Right ventricle myocardium inferior (tissue), 1 donor: ENCODE measurements at regions not wholly inside any gene's neighbourhood (a gene's known extent, or its start where the extent isn't known, plus 50 kb on each side); places are given as distances from the start of the nearest gene placed in this dataset.
"Not testable (repeated sequence)": the region's sequence is repeated elsewhere in the genome, so short reads cannot be mapped to it uniquely, and the experiment has no call there.

ENCODE experiments used
- ATAC-seq: fragments of 200-7000 bp; cut with Tn5 transposase; one replicate; pipeline ENCODE4 v1.9.1; 2020; ENCODE audit warnings: mild to moderate bottlenecking, moderate library complexity
- DNase-seq: peaks from one replicate; pipeline ENCODE4 v3.0.0; 2021; ENCODE audit errors: missing footprints
- intact Hi-C: fragments of 100-400 bp; cut with DNase I; formaldehyde crosslinking; loops from one replicate; pipeline ENCODE4 v1.11.0; 2022
- donor health status: DM: no; HTN: yes; CAD: no; lungs with severe emphysema.

GRCh38 chr2:190742431-190742830 lies 93.5 kb downstream of the NAB1 start:
- DNase-seq, result no peak
- intact Hi-C loops, result no loop called here

DNA sequence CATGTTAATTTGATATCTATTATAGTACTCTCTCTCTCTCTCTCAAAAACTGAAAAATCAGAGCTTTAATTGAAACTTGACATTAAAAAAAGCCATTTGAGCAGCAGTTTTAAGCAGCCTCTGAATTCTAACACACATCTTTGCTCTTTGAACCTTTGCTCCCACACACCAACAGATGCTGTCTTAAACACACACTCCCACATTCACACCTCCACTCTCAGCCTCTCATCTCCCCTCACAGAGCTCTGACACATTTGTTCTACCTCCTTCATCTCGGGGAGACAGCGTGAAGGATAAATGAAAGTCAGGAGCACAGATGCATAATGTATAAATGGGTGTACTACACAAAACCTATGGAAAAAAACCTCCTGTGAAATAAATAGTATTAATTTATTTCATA lies 95.2 kb downstream of the NAB1 start:
- no peak for DNase-seq
- ATAC-seq, result no peak
- intact Hi-C loops, result no loop called here

More at GRCh38 chr2:190742431-190742830, 93.5 kb downstream of the NAB1 start:
- ATAC-seq, result no peak

DNA sequence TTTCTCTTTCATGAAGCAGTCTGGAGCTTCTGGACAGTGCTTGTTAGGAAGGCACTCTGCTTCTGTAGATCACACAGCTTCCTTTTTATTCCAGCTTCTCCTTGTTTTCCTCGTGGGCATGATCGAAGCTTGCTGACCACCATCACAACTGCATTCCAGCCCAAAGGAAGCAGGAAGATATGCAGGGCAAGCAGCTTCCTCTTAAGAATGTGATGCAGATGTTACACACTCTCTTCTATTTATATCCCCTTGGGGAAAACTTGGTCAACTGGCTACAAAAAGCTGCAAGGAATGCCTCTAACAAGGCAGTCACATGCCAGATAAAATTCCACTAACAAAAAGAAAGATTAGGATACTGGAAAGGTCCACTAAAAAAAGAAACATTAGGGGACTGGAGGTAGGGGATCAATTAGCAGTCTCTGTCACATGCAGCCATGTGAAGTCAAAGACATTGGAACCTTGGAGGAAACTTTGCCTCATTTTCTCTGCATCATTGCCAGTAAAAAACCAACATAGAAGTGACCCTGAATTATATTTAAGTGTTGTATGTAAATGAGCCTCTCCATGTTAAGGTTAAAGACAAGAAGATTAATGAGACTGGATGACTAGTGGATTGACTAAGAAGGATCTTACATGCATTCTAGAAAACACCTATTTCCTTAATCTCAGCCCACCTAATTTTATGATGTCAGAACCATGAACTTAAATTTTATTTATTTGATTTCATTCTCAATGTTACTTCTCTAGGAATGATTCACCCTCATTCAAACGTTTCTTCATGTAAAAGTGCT lies 98.3 kb downstream of the NAB1 start:
- no peak for DNase-seq
- ATAC-seq, result no peak
- intact Hi-C loops, result no loop called here

DNA sequence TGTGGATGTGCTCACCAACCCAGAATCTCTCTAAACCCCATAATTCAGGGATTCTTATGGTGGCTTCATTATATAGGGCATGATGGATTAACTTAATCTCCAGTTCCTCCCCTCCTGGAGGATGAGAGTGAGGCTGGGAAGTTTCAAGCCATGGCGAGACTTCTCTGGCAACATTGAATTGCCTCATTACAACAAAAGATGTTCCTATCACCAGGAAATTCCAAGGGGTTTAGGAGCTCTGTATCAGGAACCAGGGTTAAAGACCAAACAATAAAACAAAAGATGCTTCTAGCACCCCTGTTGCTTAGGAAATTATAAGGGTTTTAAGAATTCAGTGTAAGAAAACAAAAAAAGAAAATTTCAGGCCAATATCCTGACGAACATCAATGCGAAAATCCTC lies 100.1 kb downstream of the NAB1 start:
- no peak for ATAC-seq
- intact Hi-C loops, result no loop called here
- DNase-seq, result no peak

DNA sequence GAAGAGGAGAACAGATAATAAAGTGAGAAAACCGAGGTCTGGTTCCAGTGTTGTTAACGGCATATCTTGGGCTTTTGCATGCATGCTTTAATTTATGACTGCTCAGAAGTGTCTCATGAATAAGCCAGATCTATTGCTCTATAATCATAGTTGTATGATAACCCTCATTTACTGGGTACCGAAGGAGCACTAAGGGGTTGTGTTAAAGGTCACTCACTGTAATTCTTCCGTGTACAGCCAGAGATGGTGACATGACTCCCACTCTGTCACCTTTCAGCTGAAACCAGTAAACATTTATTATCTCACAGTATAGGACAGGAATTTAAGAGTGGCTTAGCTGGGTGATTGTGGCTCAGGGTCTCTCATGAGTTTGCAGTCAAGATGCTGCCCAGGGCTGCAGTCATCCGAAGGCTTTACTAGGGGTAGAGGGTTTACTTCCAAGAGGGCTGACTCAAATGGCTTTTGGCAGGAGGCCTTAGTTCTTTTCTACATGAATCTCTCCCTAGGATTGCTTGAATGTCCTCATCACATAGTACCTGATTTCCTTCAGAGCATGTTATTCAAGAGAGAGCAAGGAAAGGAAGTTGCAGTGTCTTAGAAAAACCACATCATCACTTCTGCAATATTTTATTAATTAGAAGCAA lies 107.0 kb downstream of the NAB1 start:
- ATAC-seq (no peak), DNase-seq (no peak)
- intact Hi-C loops, result no loop called here

- intact Hi-C loops, result no loop called here
- ATAC-seq (no peak), DNase-seq (no peak)
Measured at GRCh38 chr2:190759749-190760213, 110.9 kb downstream of the NAB1 start.

DNA sequence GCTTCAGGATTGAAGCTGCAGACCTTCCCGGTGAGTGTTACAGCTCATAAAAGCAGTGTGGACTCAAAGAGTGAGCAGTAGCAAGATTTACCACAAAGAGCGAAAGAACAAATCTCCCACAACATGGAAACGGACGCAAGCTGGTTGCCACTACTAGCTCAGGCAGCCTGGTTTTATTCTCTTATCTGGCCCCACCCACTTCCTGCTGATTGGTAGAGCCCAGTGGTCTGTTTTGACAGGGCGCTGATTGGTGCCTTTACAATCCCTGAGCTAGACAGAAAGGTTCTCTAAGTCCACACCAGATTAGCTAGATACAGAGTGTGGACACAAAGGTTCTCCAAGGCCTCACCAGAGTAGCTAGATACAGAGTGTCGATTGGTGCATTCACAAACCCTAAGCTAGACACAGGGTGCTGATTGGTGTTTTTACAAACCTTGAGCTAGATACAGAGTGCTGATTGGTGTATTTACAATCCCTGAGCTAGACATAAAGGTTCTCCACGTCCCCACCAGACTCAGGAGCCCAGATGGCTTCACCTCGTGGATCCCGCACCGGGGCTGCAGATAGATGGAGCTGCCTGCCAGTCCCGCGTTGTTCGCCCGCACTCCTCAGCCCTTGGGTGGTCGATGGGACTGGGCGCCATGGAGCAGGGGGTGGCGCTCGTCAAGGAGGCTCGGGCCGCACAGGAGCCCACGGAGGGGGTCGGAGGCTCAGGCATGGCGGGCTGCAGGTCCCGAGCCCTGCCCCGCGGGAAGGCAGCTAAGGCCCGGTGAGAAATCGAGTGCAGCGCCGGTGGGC lies 111.7 kb downstream of the NAB1 start:
- ATAC-seq, result not testable (repeated sequence)

DNA sequence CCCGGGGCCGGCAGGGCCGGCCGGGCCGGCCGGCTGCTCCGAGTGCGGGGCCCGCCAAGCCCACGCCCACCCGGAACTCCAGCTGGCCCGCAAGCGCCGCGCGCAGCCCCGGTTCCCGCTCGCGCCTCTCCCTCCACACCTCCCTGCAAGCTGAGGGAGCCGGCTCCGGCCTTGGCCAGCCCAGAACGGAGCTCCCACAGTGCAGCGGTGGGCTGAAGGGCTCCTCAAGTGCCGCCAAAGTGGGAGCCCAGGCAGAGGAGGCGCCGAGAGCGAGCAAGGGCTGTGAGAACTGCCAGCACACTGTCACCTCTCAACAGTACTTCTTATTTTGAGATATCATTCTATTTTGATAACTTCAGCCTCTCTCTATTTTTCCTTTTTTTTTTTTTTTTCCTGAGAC lies 112.3 kb downstream of the NAB1 start:
- DNase-seq, ATAC-seq, intact Hi-C loops: not testable (repeated sequence)

More for the DNA sequence above, 111.7 kb downstream of the NAB1 start:
- intact Hi-C loops, DNase-seq: not testable (repeated sequence)

- intact Hi-C loops, result no loop called here
- ATAC-seq, result no peak
- DNase-seq, result no peak
Measured at GRCh38 chr2:190762566-190762965, 113.7 kb downstream of the NAB1 start.

- ATAC-seq (no peak), DNase-seq (no peak)
- intact Hi-C loops, result no loop called here
Measured at GRCh38 chr2:190763100-190763499, 114.2 kb downstream of the NAB1 start.

- DNase-seq (no peak), ATAC-seq (no peak)
- intact Hi-C loops, result no loop called here
Measured at GRCh38 chr2:190763901-190764514, 115.1 kb downstream of the NAB1 start.

- intact Hi-C loops, result no loop called here
- DNase-seq (no peak), ATAC-seq (peak; percentile 48)
Measured at GRCh38 chr2:190765386-190766173, 115.0 kb upstream of the GLS start.

- intact Hi-C loops, result no loop called here
- no peak for DNase-seq
- no peak for ATAC-seq
Measured at GRCh38 chr2:190766174-190766572, 114.4 kb upstream of the GLS start.

- ATAC-seq, result no peak
- DNase-seq, result no peak
- intact Hi-C loops, result no loop called here
Measured at GRCh38 chr2:190766595-190766994, 114.0 kb upstream of the GLS start.

DNA sequence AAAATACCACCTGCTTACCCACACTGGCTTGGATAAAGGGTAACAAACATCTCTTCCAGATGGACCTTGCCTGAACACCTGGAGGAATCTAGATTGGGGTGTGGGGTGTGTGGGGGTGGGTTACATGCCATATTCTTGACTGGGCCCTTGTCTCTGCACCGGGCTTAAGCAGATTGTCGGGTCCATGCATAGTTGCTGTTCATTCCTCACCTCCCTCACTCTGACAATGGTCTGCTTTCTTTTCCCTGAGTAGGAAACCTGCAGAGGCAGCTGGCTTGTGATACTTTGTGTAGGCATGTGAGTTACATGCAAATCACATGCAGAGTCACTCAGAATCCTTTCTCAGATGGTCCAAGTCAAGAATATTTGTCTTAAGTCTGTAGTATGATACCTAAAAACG lies 112.8 kb upstream of the GLS start:
- intact Hi-C loops, result no loop called here
- ATAC-seq (no peak), DNase-seq (no peak)

DNA sequence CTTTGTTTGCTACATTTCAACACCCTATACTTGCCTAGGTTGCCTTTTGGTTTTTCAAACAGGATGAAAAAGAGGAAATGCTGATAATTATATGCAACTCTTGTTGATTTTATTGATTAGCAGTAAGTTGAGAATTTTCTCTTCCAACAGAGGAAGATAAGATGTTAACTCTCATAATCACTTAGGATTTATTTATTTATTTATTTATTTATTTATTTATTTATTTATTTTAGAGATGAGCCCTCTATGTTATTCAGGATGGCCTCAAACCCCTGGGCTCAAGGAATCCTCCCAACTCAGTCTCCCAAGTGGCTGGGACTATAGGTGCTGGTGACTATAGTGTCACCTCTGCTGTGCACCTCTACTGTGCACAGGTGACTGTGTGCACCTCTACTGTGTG lies 111.4 kb upstream of the GLS start:
- intact Hi-C loops, result no loop called here
- DNase-seq (no peak), ATAC-seq (no peak)

GRCh38 chr2:190771726-190772125 lies 108.9 kb upstream of the GLS start:
- no peak for DNase-seq
- no peak for ATAC-seq
- intact Hi-C loops, result no loop called here

DNA sequence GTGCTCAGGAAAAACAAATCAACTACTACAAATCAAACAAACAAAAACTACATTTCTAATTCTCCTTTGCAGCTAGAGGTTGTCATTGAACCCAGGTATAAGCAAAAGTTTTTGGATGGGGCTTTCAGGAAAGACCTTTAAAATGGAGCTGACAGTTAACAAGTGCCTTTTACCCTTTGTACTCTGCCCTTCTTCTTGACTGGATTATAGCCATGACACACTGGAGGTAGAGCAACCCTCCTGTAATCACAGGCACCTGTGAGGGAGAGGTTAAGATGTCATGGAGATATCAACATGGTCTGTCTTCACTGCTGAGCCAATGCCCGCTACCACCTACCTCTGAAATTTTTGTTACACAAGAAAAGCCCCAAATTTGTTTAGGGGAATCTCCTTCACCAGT lies 100.0 kb upstream of the GLS start:
- DNase-seq (no peak), ATAC-seq (no peak)
- intact Hi-C loops, result loop anchor here (2.0 to 10.0 kb wide), 2 partner anchors 250 to 374 kb away; partner anchors contain the start of gene STAT4
